K562 (cell line): ENCODE measurements at regions not wholly inside any gene's neighbourhood (a gene's known extent, or its start where the extent isn't known, plus 50 kb on each side); places are given as distances from the start of the nearest gene placed in this dataset.
A peak's percentile ranks its signal among the peaks of the same experiment; 100 is the strongest.

Experiments used
- ARID4B ChIP-seq: sonication (generic); formaldehyde crosslinking; IDR thresholded peaks from 2 replicates; pipeline ENCODE4 v1.8.0; 2022; ENCODE audit warnings: mild to moderate bottlenecking, missing genetic modification reagents
- CREB5 ChIP-seq: fragments of 250-450 bp; sonication (Bioruptor Pico); IDR thresholded peaks from 2 replicates; pipeline ENCODE4 v1.5.0; 2020; ENCODE audit warnings: mild to moderate bottlenecking
- DPF2 ChIP-seq: fragments of 450-650 bp; IDR thresholded peaks from 2 replicates; pipeline ENCODE4 v1.6.1; 2016
- E2F8 ChIP-seq: fragments of 450-650 bp; IDR thresholded peaks from 2 replicates; pipeline ENCODE4 v1.7.1; 2018; ENCODE audit warnings: mild to moderate bottlenecking, low read depth; ENCODE audit not compliant: partially characterized antibody
- HES1 ChIP-seq: fragments of 450-650 bp; IDR thresholded peaks from 2 replicates; pipeline ENCODE4 v1.6.1; 2016; ENCODE audit warnings: low read depth, mild to moderate bottlenecking, moderate library complexity
- MITF ChIP-seq: IDR thresholded peaks from 2 replicates; pipeline ENCODE4 v1.6.1; 2014; ENCODE audit warnings: antibody characterized with exemption
- MYC ChIP-seq, 2 experiments: fragments of 250-450 bp in 1 of 2; sonication (Bioruptor Pico) in 1 of 2; IDR thresholded peaks; 2 replicates each; pipeline versions ENCODE4 v1.5.1 to v1.6.1; 2012 to 2021; ENCODE audit warnings: low read depth in 2 of 2, borderline replicate concordance in 1 of 2, improper control_type of control experiment in 1 of 2, low read length in 1 of 2, mild to moderate bottlenecking in 1 of 2, moderate library complexity in 1 of 2
- NCOR1 ChIP-seq: fragments of 450-650 bp; IDR thresholded peaks from 2 replicates; pipeline ENCODE4 v1.6.1; 2016; ENCODE audit warnings: mild to moderate bottlenecking, moderate library complexity
- TAL1 ChIP-seq: fragments of 450-650 bp; IDR thresholded peaks from 2 replicates; pipeline ENCODE4 v1.6.1; 2016; ENCODE audit warnings: mild to moderate bottlenecking
- TCF7L2 ChIP-seq: fragments of 150-350 bp; IDR thresholded peaks from 2 replicates; pipeline ENCODE4 v1.6.1; 2016; ENCODE audit warnings: low read depth, mild to moderate bottlenecking, low read length, moderate library complexity
- TRIM24 ChIP-seq, 2 experiments: fragments of 450-650 bp; IDR thresholded peaks; 2 replicates each; pipeline ENCODE4 v1.6.1; 2016
- ZBTB17 ChIP-seq: fragments of 450-650 bp; formaldehyde crosslinking; IDR thresholded peaks from 2 replicates; pipeline ENCODE4 v1.4.0; 2020; ENCODE audit warnings: mild to moderate bottlenecking
- ZNF398 ChIP-seq: fragments of 250-450 bp; sonication (Bioruptor Pico); IDR thresholded peaks from 2 replicates; pipeline ENCODE4 v1.8.0; 2021; ENCODE audit warnings: moderate library complexity, mild to moderate bottlenecking, inconsistent platforms
- ZNF41 ChIP-seq: fragments of 250-450 bp; sonication (Bioruptor Pico); conservative IDR thresholded peaks from 2 replicates; pipeline ENCODE4 v1.4.0; 2020; ENCODE audit warnings: mild to moderate bottlenecking
- ZNF778 ChIP-seq: fragments of 450-650 bp; formaldehyde crosslinking; IDR thresholded peaks from 2 replicates; pipeline ENCODE4 v1.4.0; 2020; ENCODE audit warnings: mild to moderate bottlenecking, moderate library complexity

GRCh38 chr7:65301007-65301406 is 72.6 kb upstream of the ZNF92 start (continued):
- TF ChIP-seq ZNF398 (CRISPR knock-in tag) (no peak), TCF7L2 (no peak), E2F8 (no peak), ZBTB17 (CRISPR knock-in tag) (no peak), MITF (no peak), ZNF778 (CRISPR knock-in tag) (no peak), CREB5 (CRISPR knock-in tag) (no peak), ZNF41 (no peak), ARID4B (CRISPR knock-in tag) (no peak), NCOR1 (no peak), DPF2 (peak; percentile 66; the same call in 1 of the 2 replicates), TRIM24 (IDR thresholded peaks at IDR 0.05) (peak; percentile 90 to 91; a peak in 3 of 4 replicates), HES1 (peak; percentile 10; the same call in 1 of the 2 replicates), TAL1 (0 out of 2 replicates have a peak, but pooled peaks have one; percentile 32), MYC (IDR thresholded peaks at IDR 0.05; ENCODE audit: low read depth, low read length) (peak; percentile 49), MYC (CRISPR knock-in tag; IDR thresholded peaks at IDR 0.05; ENCODE audit: borderline replicate concordance, low read depth) (no peak)
